HG03064 (cell line): ENCODE measurements at regions not wholly inside any gene's neighbourhood (a gene's known extent, or its start where the extent isn't known, plus 50 kb on each side); places are given as distances from the start of the nearest gene placed in this dataset.

ENCODE experiments used
- ATAC-seq: cut with Tn5 transposase; IDR thresholded peaks from one replicate; pipeline ENCODE4 v1.9.1; 2021; ENCODE audit warnings: low read depth; ENCODE audit not compliant: unreplicated experiment

DNA sequence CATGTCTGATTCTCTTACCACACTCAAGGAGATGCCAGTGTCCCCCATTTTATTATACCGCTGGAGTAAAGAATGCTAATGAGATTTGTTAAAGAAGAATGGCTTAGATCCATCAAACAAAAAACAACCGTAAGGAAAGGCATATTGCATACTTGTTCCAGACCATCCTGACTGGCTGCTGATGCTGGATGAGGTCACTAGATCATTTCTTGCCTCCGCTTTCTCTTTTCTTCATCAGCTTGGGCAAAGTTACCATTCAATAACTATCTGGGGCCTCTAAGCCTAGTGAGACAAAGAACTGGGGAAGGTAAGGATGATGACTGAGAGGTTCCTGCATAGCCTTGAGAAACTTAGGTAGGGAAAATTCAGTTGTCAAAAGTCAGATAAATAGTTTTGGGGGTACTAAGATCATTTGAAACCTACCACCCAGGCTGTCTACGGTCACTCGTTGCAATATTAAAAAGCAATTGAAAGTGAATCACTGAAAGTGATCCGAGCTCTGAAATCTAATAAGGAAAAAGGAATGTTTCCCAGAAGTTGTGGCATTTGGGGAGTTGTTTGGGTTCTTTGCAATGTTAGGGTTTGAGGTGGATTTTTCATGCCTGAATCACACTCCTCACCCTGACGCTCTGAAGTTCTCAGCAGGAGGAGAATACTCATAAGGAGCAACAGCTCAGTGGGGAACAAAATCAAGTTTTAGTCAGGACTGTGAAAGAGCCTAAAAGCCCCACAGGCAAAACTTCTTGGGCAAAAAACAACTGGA, 176.8 kb downstream of the HHIPL2 start:
- no peak for ATAC-seq

DNA sequence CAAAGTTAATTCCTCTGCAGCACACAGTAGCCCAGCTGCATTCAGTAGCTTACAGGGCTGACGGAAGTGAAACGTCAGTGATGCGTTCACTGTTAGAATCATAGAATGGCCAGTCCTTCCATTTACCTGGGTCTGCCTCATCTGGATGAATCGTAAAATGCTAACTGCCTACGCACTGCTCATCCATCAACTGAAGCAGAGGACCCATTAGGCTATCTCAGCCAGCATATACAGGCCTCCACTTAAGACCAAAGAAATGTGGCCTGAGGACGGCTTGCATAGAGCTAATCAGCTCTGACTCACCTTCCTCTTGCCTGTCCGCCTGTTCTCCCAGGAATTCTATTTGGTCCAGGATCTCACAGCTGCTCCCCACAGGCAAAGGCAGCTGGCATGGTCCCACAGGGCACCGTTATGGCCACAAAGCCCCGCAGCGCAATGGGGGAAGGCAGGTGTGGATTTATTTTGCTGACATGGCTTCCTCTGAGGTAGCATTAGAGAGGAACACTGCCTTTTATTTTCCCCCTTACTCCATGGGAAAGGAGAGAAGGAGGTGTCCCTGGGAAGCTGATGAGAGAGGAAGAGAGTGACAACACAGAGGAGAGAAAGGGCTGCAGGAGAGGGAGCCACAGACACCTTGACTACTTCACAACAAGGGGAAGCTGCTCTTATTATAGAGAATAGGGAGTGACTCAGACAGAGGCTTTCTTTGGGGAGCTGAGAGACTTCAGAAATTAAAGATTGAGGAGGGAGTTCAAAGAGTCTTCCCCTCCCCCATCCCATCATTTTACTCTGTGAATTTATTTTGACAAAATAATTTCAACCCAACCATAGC, 177.6 kb downstream of the HHIPL2 start:
- ATAC-seq: no peak

DNA sequence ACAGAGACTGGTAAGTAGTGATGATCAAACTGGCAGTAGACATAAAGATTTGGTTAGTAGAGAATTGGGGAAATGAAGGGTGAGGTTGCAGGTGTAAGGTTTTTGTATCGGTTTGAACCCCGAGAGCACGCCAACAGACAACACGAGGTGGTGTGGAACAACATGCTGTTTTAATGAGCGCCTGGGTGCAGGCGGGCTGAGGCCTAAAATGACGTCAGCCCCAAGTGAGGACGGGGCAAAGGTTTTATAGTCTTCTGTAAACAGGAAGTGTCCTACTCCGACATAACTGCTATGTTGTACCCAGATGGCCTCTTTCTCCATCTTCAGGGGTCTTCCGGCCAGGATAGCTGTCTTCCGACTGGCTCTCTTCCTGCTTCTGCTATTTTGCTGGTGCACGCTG, 178.8 kb downstream of the HHIPL2 start:
- ATAC-seq: no peak

DNA sequence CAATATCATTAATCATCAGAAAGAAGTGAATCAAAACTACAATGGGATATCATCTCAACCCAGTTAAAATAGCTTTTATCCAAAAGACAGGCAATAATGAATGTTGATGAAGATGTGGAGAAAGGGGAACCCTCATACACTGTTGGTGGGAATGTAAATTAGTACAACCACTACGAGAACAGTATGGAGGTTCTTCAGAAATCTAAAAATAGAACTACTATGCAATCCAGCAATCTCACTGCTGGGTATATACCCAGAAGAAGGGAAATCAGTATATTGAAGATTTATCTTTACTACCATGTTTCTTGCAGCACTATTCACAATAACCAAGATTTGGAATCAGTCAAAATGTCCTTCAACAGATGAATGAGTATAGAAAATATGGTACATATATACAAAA, 189.8 kb downstream of the HHIPL2 start:
- ATAC-seq: no peak

GRCh38 chr1:222357252-222357651, 190.7 kb downstream of the HHIPL2 start:
- no peak for ATAC-seq

- ATAC-seq: no peak
Measured at GRCh38 chr1:222347627-222348026, 200.3 kb downstream of the HHIPL2 start.

DNA sequence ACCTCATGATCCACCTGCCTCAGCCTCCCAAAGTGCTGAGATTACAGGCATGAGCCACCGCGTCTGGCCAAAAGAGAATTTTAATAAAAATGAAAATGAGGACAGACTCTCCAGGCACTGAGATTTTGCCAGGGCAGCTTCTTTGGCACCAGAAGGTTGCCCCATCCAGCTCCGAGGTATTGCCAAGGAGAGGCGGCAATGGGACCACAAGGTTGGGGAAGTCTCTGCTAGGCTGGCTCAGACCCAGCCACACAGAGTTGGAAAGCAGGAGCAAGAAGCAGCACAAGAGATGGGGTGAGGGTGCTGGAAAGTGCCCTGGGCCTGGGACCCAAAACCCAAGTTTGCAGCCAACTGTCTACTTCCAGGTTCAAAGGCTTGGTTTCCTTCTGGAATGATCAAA, 200.9 kb downstream of the HHIPL2 start:
- ATAC-seq: no peak

- ATAC-seq: no peak
Measured at GRCh38 chr1:222339376-222339947, 208.4 kb downstream of the HHIPL2 start.

DNA sequence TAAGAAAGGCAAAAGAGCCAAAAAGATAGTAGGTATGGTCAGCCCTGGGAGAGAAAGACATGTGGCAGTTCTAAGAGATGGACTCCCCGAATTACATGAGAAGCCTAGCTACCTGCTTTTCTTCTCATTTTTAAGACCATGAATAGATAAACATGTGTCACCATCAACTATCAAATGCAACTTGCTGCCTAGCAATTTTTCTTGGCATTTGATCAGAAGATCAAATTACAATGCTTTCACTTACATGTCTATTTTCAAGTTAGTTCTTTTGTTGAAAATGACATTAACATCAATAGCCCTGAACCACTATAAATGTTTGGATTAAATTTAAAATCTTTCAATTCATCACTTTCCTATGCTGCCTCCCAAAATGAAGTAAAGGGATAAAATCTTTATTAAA, 212.3 kb downstream of the HHIPL2 start:
- no peak for ATAC-seq

DNA sequence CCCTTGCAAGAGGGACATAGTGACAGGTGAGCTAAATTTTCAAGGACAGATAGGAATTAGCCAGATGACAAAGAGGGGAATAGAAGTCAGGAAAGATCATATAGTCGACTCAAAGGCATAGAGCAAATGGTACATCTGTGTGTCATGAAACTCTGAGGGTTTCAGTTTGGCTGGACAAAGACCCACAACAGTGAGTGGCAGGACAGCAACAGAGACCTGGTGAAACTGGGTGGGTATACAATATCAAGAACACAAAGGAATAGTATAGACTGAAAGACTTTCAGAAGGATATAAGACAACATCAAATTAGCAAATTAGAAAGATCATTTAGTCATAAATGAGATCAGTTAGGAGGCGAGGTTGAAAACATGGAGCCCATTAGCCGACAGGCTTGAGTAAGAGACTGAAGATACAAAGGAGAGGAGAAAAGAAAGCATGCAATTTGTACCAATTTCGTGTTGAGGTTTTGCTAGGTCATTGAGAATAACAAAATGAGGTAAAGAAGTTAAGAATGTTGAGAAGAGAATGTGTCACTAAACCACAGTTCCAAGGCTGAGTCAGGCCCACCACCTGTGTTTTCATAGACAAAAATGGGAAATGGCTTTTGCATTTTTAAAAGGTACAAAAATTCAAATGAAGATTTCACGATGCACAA, 213.8 kb downstream of the HHIPL2 start:
- no peak for ATAC-seq

GRCh38 chr1:222331765-222332164, 216.1 kb downstream of the HHIPL2 start:
- ATAC-seq: no peak

DNA sequence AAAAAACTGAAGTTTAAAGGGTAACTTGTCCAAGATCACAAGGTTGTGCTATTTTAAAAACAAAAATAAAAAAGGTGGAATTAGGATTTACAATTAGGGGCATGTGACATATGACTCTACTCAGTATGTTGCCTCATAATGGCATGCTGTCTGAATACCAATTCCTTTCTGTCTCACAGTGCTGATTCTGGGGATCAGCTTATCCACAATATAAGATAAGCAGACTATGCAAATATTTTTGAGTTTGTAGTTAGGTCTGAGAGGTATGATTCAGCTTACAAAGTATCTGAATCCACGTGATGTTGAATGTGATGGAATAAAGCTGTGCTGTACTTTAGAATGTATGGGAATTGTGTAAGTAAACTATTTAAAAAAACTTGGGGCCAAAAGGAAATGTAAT, 216.6 kb downstream of the HHIPL2 start:
- ATAC-seq: no peak

DNA sequence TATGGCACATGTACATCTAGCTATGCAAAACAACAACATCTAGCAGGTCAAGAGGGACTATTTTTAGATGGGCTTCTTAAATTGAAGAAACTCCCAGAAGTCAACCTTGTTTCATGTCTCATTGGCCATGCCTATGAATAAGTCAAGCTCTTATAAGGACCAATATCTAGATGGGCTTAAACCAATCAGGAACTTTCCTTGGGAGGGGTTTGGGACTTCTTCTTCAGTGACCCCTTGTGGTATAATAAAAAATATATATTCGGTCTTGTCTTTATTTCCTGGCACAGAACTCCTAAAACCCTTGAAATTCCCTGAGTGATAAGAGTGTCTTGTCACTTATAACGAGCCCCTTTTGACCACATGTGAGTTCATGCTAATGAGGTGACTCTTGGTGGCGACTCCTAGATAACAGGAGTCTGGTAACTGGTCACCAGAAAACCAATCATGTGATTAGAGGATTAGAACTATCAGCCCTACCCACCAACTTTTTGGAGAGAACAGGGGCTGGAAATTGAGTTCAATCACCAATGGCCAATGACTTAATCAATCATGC, 218.3 kb downstream of the HHIPL2 start:
- no peak for ATAC-seq

GRCh38 chr1:222326710-222327036, 221.2 kb downstream of the HHIPL2 start:
- no peak for ATAC-seq

DNA sequence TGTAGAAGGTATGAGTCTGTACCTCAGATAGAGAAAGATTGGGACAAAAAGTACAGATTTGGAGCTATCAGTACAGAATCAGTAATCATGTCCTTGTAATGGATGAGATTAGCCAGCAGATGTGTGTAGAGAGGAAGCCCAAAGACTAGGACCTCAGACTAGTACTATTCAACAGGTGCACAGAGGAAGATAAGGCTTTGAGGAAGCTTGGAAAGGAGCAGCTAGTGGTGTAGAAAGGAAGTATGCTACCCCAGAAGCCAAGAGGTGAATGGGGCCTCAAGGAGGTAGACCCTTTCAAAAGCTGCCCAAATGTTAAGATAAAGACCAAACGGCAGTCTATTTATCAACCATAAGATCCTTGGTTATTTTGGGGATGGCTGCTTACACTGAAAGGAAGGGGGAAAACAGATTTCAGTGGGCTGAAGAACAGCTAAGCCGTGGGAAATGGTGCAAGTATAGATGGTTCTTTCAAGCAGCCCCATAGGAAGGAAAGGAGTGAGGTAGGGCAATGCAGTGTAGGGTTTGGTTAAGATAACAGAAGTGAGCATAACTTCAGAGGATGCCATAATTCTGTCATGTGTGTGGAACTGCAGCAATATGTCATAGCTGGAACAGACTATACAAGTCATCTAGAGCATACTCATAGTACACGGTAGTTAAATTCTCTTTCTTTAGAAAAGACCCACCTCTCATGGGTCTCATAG, 221.7 kb downstream of the HHIPL2 start:
- no peak for ATAC-seq

GRCh38 chr1:222325506-222325905, 222.4 kb downstream of the HHIPL2 start:
- no peak for ATAC-seq

DNA sequence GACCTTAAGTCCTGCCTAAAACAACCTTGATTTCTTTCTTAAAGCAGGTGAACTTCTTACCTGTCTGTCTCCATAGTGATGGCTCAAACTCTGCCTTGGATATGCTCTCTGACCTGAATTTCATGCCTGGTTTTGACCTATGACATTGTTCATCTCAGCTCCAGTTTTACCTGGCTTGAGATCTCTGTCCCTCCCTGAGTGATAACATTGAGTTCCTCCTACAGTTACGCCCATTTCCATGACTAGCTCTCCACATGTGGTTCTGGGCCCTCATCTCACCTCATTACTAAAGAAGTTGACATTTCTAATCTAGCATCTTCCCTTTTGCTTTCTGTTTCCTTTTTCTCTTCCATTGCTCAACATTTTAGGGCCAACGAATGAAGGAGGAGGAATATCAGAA, 233.1 kb downstream of the HHIPL2 start:
- no peak for ATAC-seq

DNA sequence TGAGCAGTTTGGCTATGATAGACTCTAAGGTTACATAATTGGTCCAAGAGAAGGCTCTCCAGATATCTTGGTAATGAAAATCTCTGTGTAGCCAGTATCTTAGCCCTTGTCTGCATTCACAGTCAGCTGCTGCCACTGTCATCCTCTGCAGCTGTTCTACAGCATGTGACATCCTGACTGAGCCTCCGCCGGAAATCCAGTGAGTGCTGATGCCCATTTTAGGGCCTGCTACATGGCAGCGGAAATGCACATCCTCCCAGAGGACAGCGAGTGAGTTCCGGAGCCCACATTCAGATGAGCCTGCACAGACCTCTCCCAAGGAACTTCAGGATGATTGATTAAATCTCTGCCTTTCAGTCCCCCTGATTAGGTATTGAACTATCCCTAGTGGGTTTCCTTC, 237.1 kb downstream of the HHIPL2 start:
- no peak for ATAC-seq

DNA sequence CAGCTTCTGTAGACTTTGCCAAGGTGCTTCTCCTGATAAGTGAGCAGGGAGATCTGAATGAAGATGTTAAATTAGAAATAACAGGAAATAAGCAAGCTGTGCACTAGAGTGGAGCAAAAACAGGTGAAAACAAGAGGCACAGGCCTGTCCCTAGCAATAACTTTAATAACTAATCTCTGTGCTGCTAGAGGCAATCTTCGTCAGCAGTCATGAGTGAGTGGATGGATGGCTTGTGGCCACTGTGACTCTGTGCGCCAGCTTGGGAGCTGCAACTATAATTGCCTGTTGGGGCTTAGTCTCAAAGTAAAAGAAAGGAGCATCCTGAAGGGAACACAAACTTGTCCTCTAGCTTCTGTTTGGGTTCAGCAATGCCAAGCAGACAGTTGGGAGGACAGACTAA, 240.3 kb downstream of the HHIPL2 start:
- ATAC-seq: no peak

- ATAC-seq: no peak
Measured at GRCh38 chr1:222306512-222306911, 241.4 kb downstream of the HHIPL2 start.
